KMS-11 (cell line): ENCODE measurements at regions not wholly inside any gene's neighbourhood (a gene's known extent, or its start where the extent isn't known, plus 50 kb on each side); places are given as distances from the start of the nearest gene placed in this dataset.
"Not testable (repeated sequence)": the region's sequence is repeated elsewhere in the genome, so short reads cannot be mapped to it uniquely, and the experiment has no call there.

Source experiments
- H2AFZ ChIP-seq: fragments of 200-600 bp; sonication (generic); 2 replicates; pipeline ENCODE4 v1.6.1; 2016; ENCODE audit warnings: antibody characterized with exemption, mixed run types, low read depth
- H3K27ac ChIP-seq: fragments of 200-600 bp; sonication (generic); 2 replicates; pipeline ENCODE4 v1.6.1; 2016; ENCODE audit warnings: mild to moderate bottlenecking, mixed run types
- H3K27me3 ChIP-seq: fragments of 200-600 bp; sonication (generic); 2 replicates; pipeline ENCODE4 v1.6.1; 2017; ENCODE audit warnings: mild to moderate bottlenecking, low read depth, mixed run types, moderate library complexity; ENCODE audit not compliant: insufficient read depth
- H3K36me3 ChIP-seq: fragments of 200-600 bp; sonication (generic); 2 replicates; pipeline ENCODE4 v1.6.1; 2017; ENCODE audit warnings: mild to moderate bottlenecking, mixed run types; ENCODE audit not compliant: insufficient read depth
- H3K4me1 ChIP-seq: fragments of 200-600 bp; sonication (generic); 2 replicates; pipeline ENCODE4 v1.6.1; 2016; ENCODE audit warnings: mild to moderate bottlenecking, low read depth, mixed run types; ENCODE audit not compliant: poor library complexity, severe bottlenecking
- H3K4me2 ChIP-seq: fragments of 200-600 bp; sonication (generic); 2 replicates; pipeline ENCODE4 v1.7.0; 2016; ENCODE audit warnings: mild to moderate bottlenecking, mixed run types
- H3K4me3 ChIP-seq: fragments of 200-600 bp; sonication (generic); IDR thresholded peaks from 2 replicates; pipeline ENCODE4 v1.6.1; 2017; ENCODE audit warnings: low read depth, low read length, mixed read lengths; ENCODE audit not compliant: insufficient read depth
- H3K79me2 ChIP-seq: fragments of 200-600 bp; sonication (generic); 2 replicates; pipeline ENCODE4 v1.6.1; 2016; ENCODE audit warnings: low read depth, mixed run types; ENCODE audit not compliant: insufficient read depth
- H3K9ac ChIP-seq: fragments of 200-600 bp; sonication (generic); 2 replicates; pipeline ENCODE4 v1.6.1; 2016; ENCODE audit warnings: mild to moderate bottlenecking, mixed run types
- H4K20me1 ChIP-seq: fragments of 200-600 bp; sonication (generic); 2 replicates; pipeline ENCODE4 v1.6.1; 2016; ENCODE audit warnings: mild to moderate bottlenecking, mixed run types; ENCODE audit not compliant: insufficient read depth
- CTCF ChIP-seq: fragments of 200-600 bp; sonication (generic); conservative IDR thresholded peaks from 2 replicates; pipeline ENCODE4 v1.6.1; 2017; ENCODE audit warnings: low read depth, mild to moderate bottlenecking, antibody characterized with exemption, low read length, moderate library complexity, mixed read lengths

- Histone ChIP-seq H2AFZ (no peak overlapping the region), H3K79me2 (no peaks in the 10 kb centered on the region), H3K4me1 (no peaks in the 10 kb centered on the region), H4K20me1 (no peaks in the 10 kb centered on the region), H3K9ac (no peak overlapping the region), H3K4me2 (no peak overlapping the region), H3K27ac (no peak overlapping the region), H3K4me3 (no peak overlapping the region), H3K27me3 (no peaks in the 10 kb centered on the region), H3K36me3 (no peaks in the 10 kb centered on the region)
- no peak for TF ChIP-seq CTCF
These were observed 261.9 kb downstream of the BCL2 start for GRCh38 chr18:63057707-63058106.

- H3K27me3 ChIP-seq: no peaks in the 10 kb centered on the region
- no peaks in the 10 kb centered on the region for H4K20me1 ChIP-seq
- no peak for TF ChIP-seq CTCF
- no peak overlapping the region for H3K27ac ChIP-seq
- no peak overlapping the region for H3K4me2 ChIP-seq
- no peaks in the 10 kb centered on the region for H3K36me3 ChIP-seq
- no peak overlapping the region for H3K9ac ChIP-seq
- no peak overlapping the region for H3K4me3 ChIP-seq
- no peaks in the 10 kb centered on the region for H3K79me2 ChIP-seq
- no peaks in the 10 kb centered on the region for H3K4me1 ChIP-seq
- no peak overlapping the region; the same call in 1 of the 2 replicates for H2AFZ ChIP-seq
These were observed 264.5 kb downstream of the BCL2 start for GRCh38 chr18:63054901-63055584.

GRCh38 chr18:63051928-63052327, 267.6 kb downstream of the BCL2 start:
- H3K9ac ChIP-seq: no peak overlapping the region
- no peak overlapping the region for H2AFZ ChIP-seq
- H3K79me2 ChIP-seq: no peaks in the 10 kb centered on the region
- no peaks in the 10 kb centered on the region for H3K27me3 ChIP-seq
- no peak overlapping the region for H3K27ac ChIP-seq
- H3K4me3 ChIP-seq: no peak overlapping the region
- no peaks in the 10 kb centered on the region for H3K36me3 ChIP-seq
- no peaks in the 10 kb centered on the region for H4K20me1 ChIP-seq
- no peaks in the 10 kb centered on the region for H3K4me1 ChIP-seq
- TF ChIP-seq CTCF: no peak
- no peak overlapping the region for H3K4me2 ChIP-seq

GRCh38 chr18:63050667-63051395, 268.7 kb downstream of the BCL2 start:
- H3K79me2 ChIP-seq, H3K36me3 ChIP-seq, H2AFZ ChIP-seq, H3K4me3 ChIP-seq, H3K9ac ChIP-seq, H3K27me3 ChIP-seq, H3K4me2 ChIP-seq, H4K20me1 ChIP-seq, H3K4me1 ChIP-seq, H3K27ac ChIP-seq: not testable (repeated sequence)

GRCh38 chr18:63046375-63046774, 273.2 kb downstream of the BCL2 start:
- Histone ChIP-seq H3K4me2 (no peak overlapping the region), H3K4me1 (peaks cover 15% of the 10 kb centered on the region), H2AFZ (no peak overlapping the region), H3K4me3 (no peak overlapping the region), H3K27me3 (no peaks in the 10 kb centered on the region), H3K79me2 (no peaks in the 10 kb centered on the region), H3K36me3 (no peaks in the 10 kb centered on the region), H3K27ac (no peak overlapping the region), H3K9ac (no peak overlapping the region), H4K20me1 (no peaks in the 10 kb centered on the region)
- TF ChIP-seq CTCF: no peak
